IPS DF 6.9 (cell line): ENCODE measurements at regions not wholly inside any gene's neighbourhood (a gene's known extent, or its start where the extent isn't known, plus 50 kb on each side); places are given as distances from the start of the nearest gene placed in this dataset.
"Not testable (repeated sequence)": the region's sequence is repeated elsewhere in the genome, so short reads cannot be mapped to it uniquely, and the experiment has no call there.

Source experiments
- DNase-seq: peaks from one replicate; pipeline ENCODE4 v3.0.0-alpha.2; 2013; ENCODE audit warnings: low read depth, low spot score
- H3K27ac ChIP-seq: one replicate; pipeline ENCODE4 v1.5.1; 2013; ENCODE audit warnings: low read length, control low read depth
- H3K27me3 ChIP-seq: 2 replicates; pipeline ENCODE4 v1.6.1; 2013; ENCODE audit warnings: mild to moderate bottlenecking, low read length; ENCODE audit not compliant: control insufficient read depth, insufficient read depth
- H3K36me3 ChIP-seq: 2 replicates; pipeline ENCODE4 v1.6.1; 2013; ENCODE audit warnings: low read length; ENCODE audit not compliant: control insufficient read depth, insufficient read depth
- H3K4me1 ChIP-seq: 2 replicates; pipeline ENCODE4 v1.6.1; 2013; ENCODE audit warnings: low read length; ENCODE audit not compliant: control insufficient read depth, insufficient read depth
- H3K4me3 ChIP-seq: 2 replicates; pipeline ENCODE4 v1.5.1; 2013; ENCODE audit warnings: mild to moderate bottlenecking, low read length
- H3K9me3 ChIP-seq: 2 replicates; pipeline ENCODE4 v1.6.1; 2013; ENCODE audit warnings: low read length, inconsistent platforms; ENCODE audit not compliant: control insufficient read depth, insufficient read depth
- whole genome bisulfite sequencing: extraction: QIAGEN DNeasy Blood & Tissue Kit; methylation state at CpG from one replicate; pipeline ENCODE4 v1.1.7; 2013; ENCODE audit warnings: mixed read lengths, missing lambda C conversion rate; ENCODE audit not compliant: insufficient read length, insufficient coverage; 5-methylcytosine and 5-hydroxymethylcytosine counted together

DNA sequence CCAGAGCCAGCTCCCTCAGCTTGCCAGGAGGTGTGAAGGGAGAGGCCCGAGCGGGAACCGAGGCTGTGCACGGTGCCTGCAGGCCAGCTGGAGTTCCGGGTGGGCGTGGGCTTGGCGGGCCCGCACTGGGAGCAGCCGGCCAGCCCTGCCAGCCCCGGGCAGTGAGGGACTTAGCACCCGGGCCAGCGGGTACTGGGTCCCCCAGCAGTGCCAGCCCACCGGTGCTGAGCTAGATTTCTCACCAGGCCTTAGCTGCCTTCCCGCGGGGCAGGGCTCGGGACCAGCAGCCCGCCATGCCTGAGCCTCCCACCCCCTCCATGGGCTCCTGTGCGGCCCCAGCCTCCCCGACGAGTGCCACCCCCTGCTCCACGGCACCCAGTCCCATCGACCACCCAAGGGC is 373.1 kb upstream of the TMTC1 start:
- not testable (repeated sequence) for H3K9me3 ChIP-seq, H3K27me3 ChIP-seq, H3K4me1 ChIP-seq, H3K4me3 ChIP-seq, H3K36me3 ChIP-seq, H3K27ac ChIP-seq, DNase-seq
- WGBS = no CpG with 5 or more reads among the region's 22 CpGs

DNA sequence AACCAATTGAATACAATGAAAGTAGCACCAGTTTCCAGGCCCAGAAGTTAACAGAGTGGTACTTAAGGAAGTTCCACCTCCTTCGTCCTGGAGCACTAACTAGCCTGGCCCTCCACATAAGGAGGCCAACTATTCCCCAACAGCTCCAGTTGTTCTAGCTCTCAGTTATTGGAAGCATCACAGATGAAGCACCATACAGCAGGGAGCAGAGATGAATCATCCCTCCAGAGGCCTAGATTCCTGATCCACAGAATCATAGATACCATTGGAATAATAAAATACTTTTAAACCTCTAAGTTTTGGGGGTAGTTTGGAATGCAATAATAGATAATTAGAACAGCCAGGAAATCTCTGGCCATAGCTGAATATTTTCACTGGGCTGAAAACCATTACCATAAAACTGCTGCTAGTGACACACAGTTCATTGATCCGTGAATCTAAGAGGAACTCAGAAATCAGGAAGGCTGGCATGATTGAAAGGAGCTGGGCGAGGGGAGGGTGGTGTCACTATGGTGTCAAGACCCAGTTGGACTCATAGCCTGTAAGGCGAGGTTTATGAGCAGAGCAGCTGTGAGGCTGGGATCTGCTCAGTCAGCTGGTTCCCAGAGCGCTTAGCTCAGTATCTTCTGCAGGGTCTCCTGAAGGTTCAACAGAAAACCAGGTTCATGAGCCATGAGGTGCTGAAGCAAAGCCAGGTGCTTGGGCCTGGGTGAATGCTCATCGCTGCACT is 371.4 kb upstream of the TMTC1 start:
- Histone ChIP-seq H3K9me3 (no peaks in the 10 kb centered on the region), H3K4me1 (no peaks in the 10 kb centered on the region), H3K36me3 (no peaks in the 10 kb centered on the region; the same call in 1 of the 2 replicates), H3K27ac (no peak overlapping the region), H3K4me3 (no peak overlapping the region), H3K27me3 (no peaks in the 10 kb centered on the region)
- DNase-seq = no peak
- WGBS = no CpG with 5 or more reads among the region's 6 CpGs

GRCh38 chr12:30153981-30154380 is 370.2 kb upstream of the TMTC1 start:
- WGBS = no CpG with 5 or more reads among the region's 1 CpG
- no peaks in the 10 kb centered on the region for H3K9me3 ChIP-seq

DNA sequence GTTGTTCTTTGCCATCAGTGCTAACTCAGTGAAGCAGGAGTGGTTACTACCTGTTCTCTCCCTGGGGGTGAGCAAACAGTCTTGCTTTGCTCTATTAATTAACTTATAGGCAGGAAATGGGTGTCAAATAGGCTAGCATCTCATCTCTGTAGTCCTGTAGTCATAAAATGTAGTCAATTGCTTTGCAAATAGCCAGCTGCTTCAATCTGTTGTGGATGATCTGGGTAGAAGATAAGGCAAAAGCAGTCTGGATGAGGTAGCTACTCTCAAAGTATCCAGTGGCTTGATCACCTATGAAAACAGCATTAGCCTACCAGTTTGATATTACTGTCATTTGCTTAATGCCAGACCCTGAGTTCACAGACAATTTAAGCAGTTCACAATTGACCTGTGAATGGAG is 369.0 kb upstream of the TMTC1 start:
- H3K9me3 ChIP-seq = no peaks in the 10 kb centered on the region
- H3K27me3 ChIP-seq = no peaks in the 10 kb centered on the region
- H3K27ac ChIP-seq = no peak overlapping the region
- no peaks in the 10 kb centered on the region for H3K4me1 ChIP-seq
- H3K4me3 ChIP-seq = no peak overlapping the region
- no peak for DNase-seq
- no peaks in the 10 kb centered on the region; the same call in 1 of the 2 replicates for H3K36me3 ChIP-seq

More at GRCh38 chr12:30153981-30154380, 370.2 kb upstream of the TMTC1 start:
- Histone ChIP-seq H3K4me3 (no peak overlapping the region), H3K36me3 (no peaks in the 10 kb centered on the region; the same call in 1 of the 2 replicates), H3K27me3 (no peaks in the 10 kb centered on the region), H3K4me1 (no peaks in the 10 kb centered on the region), H3K27ac (no peak overlapping the region)
- DNase-seq = no peak

DNA sequence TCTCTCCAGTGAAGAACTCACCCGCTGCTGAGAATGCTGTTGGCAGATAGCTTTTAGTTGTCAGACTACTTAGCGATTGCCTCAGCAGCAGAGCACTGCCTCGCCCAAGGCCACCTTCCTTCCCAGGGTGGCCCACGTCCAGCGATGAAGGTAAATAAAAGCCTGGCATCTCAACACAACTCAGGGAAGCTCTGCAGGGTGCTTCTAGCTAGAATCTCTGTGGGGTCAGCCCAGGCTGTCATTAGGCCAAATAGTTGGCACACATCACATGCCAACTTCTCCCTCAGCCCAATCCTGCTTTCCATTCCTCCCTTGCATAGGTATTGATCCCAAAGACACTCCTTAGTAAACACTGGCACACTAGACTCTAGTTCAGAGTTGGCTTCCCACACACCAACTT is 368.1 kb upstream of the TMTC1 start:
- H3K27ac ChIP-seq = no peak overlapping the region
- no CpG with 5 or more reads among the region's 5 CpGs for WGBS

GRCh38 chr12:30146561-30146960 is 362.8 kb upstream of the TMTC1 start:
- H3K36me3 ChIP-seq = no peaks in the 10 kb centered on the region
- H3K27ac ChIP-seq = no peak overlapping the region
- no peak overlapping the region for H3K4me3 ChIP-seq
- no peak for DNase-seq
- no peaks in the 10 kb centered on the region for H3K27me3 ChIP-seq
- H3K9me3 ChIP-seq = no peaks in the 10 kb centered on the region
- no peaks in the 10 kb centered on the region for H3K4me1 ChIP-seq
- no CpG with 5 or more reads among the region's 5 CpGs for WGBS

More for the DNA sequence above, 368.1 kb upstream of the TMTC1 start:
- Histone ChIP-seq H3K36me3 (no peaks in the 10 kb centered on the region; the same call in 1 of the 2 replicates), H3K4me3 (no peak overlapping the region), H3K4me1 (no peaks in the 10 kb centered on the region), H3K9me3 (no peaks in the 10 kb centered on the region), H3K27me3 (no peaks in the 10 kb centered on the region)
- DNase-seq = no peak

GRCh38 chr12:30145684-30146032 is 361.9 kb upstream of the TMTC1 start:
- Histone ChIP-seq H3K9me3 (no peaks in the 10 kb centered on the region), H3K27me3 (no peaks in the 10 kb centered on the region), H3K36me3 (no peaks in the 10 kb centered on the region), H3K27ac (no peak overlapping the region), H3K4me1 (no peaks in the 10 kb centered on the region), H3K4me3 (no peak overlapping the region)
- no CpG with 5 or more reads among the region's 1 CpG for WGBS
- DNase-seq = no peak

GRCh38 chr12:30144777-30145683 is 361.3 kb upstream of the TMTC1 start:
- WGBS = no CpG with 5 or more reads among the region's 1 CpG
- H3K27ac ChIP-seq = no peak overlapping the region
- H3K4me3 ChIP-seq = no peak overlapping the region
- no peaks in the 10 kb centered on the region for H3K27me3 ChIP-seq
- no peaks in the 10 kb centered on the region for H3K36me3 ChIP-seq
- H3K4me1 ChIP-seq = no peaks in the 10 kb centered on the region
- H3K9me3 ChIP-seq = no peaks in the 10 kb centered on the region
- no peak for DNase-seq

- no CpG with 5 or more reads among the region's 2 CpGs for WGBS
- no peak for DNase-seq
- Histone ChIP-seq H3K9me3 (no peaks in the 10 kb centered on the region), H3K4me1 (no peaks in the 10 kb centered on the region; the same call in 1 of the 2 replicates), H3K4me3 (no peak overlapping the region), H3K36me3 (no peaks in the 10 kb centered on the region), H3K27ac (no peak overlapping the region), H3K27me3 (no peaks in the 10 kb centered on the region)
These were observed 358.6 kb upstream of the TMTC1 start for GRCh38 chr12:30142301-30142700.

DNA sequence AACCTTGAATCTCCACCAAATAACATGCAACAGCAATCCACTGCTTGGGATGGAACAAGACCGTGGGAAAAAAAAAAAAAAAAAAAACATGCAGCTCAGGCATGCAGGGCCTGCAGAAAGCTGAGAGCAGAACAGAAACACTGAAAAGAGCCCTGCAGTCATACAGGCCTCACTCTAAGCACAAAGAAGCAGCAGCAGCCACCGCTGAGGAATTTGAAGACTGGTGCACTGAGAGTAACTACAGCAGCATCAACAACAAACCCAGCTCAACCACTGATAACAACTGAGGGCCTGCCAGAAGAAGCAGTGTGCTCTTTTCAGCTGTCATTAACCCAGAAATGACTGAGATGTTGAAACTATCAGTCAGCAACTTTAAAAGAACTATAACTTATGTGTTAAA is 354.7 kb upstream of the TMTC1 start:
- Histone ChIP-seq H3K27me3 (no peaks in the 10 kb centered on the region), H3K4me1 (no peaks in the 10 kb centered on the region; the same call in 1 of the 2 replicates), H3K9me3 (no peaks in the 10 kb centered on the region), H3K27ac (no peak overlapping the region), H3K36me3 (no peaks in the 10 kb centered on the region), H3K4me3 (no peak overlapping the region)
- peak; percentile 4 for DNase-seq
- no CpG with 5 or more reads among the region's 2 CpGs for WGBS
